GM12873 (cell line): ENCODE measurements at regions not wholly inside any gene's neighbourhood (a gene's known extent, or its start where the extent isn't known, plus 50 kb on each side); places are given as distances from the start of the nearest gene placed in this dataset.

Experiments used
- CTCF ChIP-seq: IDR thresholded peaks from 2 replicates; pipeline ENCODE4 v1.5.1; 2012; ENCODE audit warnings: low read depth, mild to moderate bottlenecking, moderate library complexity, low read length, control low read depth; ENCODE audit not compliant: insufficient read depth; ENCODE audit errors: missing control alignments

- TF ChIP-seq CTCF, result no peak
Observed at GRCh38 chr2:120810639-120811038, 75.0 kb downstream of the GLI2 start.

GRCh38 chr2:120812866-120813265, 77.2 kb downstream of the GLI2 start:
- no peak for TF ChIP-seq CTCF

GRCh38 chr2:120814352-120814751, 78.7 kb downstream of the GLI2 start:
- no peak for TF ChIP-seq CTCF

GRCh38 chr2:120815292-120815691, 79.6 kb downstream of the GLI2 start:
- TF ChIP-seq CTCF, result no peak

GRCh38 chr2:120817136-120817955, 81.7 kb downstream of the GLI2 start:
- no peak for TF ChIP-seq CTCF

GRCh38 chr2:120817956-120818325, 82.3 kb downstream of the GLI2 start:
- TF ChIP-seq CTCF, result no peak

GRCh38 chr2:120818441-120818920, 82.8 kb downstream of the GLI2 start:
- TF ChIP-seq CTCF, result no peak
